ENCODE measurements at regions not wholly inside any gene's neighbourhood (a gene's known extent, or its start where the extent isn't known, plus 50 kb on each side); places are given as distances from the start of the nearest gene placed in this dataset.

DNA sequence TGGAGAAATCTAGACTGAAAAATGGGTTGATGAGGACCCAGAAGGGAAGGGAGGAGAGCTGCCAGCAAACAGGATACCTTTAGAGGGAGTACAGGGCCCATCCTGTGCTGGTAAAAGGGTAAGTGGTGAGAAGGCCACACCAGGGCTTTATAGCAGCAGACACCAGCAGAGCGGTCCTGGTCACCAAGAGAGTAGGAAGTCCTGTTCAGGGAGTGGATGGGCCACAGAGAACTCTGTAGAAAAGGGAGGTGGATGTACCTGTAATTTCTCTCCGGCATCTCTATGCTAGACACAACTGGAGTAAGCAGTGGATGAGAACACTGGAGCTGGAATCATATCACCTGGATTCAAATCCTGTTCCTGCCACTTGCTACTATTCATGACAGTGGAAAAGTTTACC is 867.2 kb downstream of the CCSER2 start:
- Histone ChIP-seq H3K27ac (no peak overlapping the region), H3K9me3 (no peaks in the 10 kb centered on the region), H3K27me3 (ENCODE audit: low read depth) (no peaks in the 10 kb centered on the region), H3K4me1 (no peaks in the 10 kb centered on the region), H3K36me3 (no peaks in the 10 kb centered on the region), H3K4me3 (no peak overlapping the region)
- DNase-seq, result no peak
- no peak for TF ChIP-seq CTCF (IDR thresholded peaks at IDR 0.05)
- ATAC-seq, result no peak
- intact Hi-C loops (cut with DNase I), result no loop called here

- no peak for TF ChIP-seq CTCF (IDR thresholded peaks at IDR 0.05)
- no peak for DNase-seq
- no peaks in the 10 kb centered on the region for H3K4me1 ChIP-seq
- H3K27me3 ChIP-seq (ENCODE audit: low read depth), result no peaks in the 10 kb centered on the region
- no peaks in the 10 kb centered on the region for H3K36me3 ChIP-seq
- no peaks in the 10 kb centered on the region for H3K9me3 ChIP-seq
- H3K4me3 ChIP-seq, result no peak overlapping the region
- intact Hi-C loops (cut with DNase I), result no loop called here
- no peak overlapping the region for H3K27ac ChIP-seq
- ATAC-seq, result no peak
These were observed 876.4 kb downstream of the CCSER2 start for GRCh38 chr10:85204814-85205213.

GRCh38 chr10:85212526-85212925 is 884.1 kb downstream of the CCSER2 start:
- no peak for ATAC-seq
- Histone ChIP-seq H3K36me3 (no peaks in the 10 kb centered on the region), H3K27ac (no peak overlapping the region), H3K9me3 (no peaks in the 10 kb centered on the region), H3K4me1 (no peaks in the 10 kb centered on the region), H3K27me3 (ENCODE audit: low read depth) (no peaks in the 10 kb centered on the region), H3K4me3 (no peak overlapping the region)
- intact Hi-C loops (cut with DNase I), result no loop called here
- TF ChIP-seq CTCF (IDR thresholded peaks at IDR 0.05), result no peak
- DNase-seq, result no peak

DNA sequence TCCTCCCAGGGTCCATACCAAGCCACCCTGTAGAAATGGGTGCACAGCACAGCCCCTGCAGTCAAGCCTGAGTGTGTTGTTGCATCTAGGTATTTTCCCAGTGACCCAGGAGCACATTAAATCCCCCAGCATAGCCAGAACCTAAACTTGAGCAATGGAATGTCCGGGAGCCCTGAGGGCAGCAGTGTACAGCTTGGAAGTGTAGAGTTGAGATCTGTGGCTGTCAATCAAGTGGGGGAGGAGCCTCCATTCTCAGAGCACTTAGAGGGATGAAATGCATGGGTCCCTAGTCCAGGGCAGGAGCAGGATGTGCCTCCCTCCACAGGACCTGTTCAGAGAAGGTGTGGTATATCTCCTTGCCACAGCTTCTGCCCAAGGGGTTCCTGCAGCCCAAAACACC is 885.1 kb downstream of the CCSER2 start:
- Histone ChIP-seq H3K27ac (no peak overlapping the region), H3K36me3 (no peaks in the 10 kb centered on the region), H3K4me3 (no peak overlapping the region), H3K27me3 (ENCODE audit: low read depth) (no peaks in the 10 kb centered on the region), H3K9me3 (no peaks in the 10 kb centered on the region), H3K4me1 (no peaks in the 10 kb centered on the region)
- intact Hi-C loops (cut with DNase I), result no loop called here
- DNase-seq (no peak), ATAC-seq (no peak)
- no peak for TF ChIP-seq CTCF (IDR thresholded peaks at IDR 0.05)

- no peaks in the 10 kb centered on the region for H3K9me3 ChIP-seq
- H3K27me3 ChIP-seq (ENCODE audit: low read depth), result no peaks in the 10 kb centered on the region
- no peak overlapping the region for H3K27ac ChIP-seq
- H3K4me1 ChIP-seq, result no peaks in the 10 kb centered on the region
- no peaks in the 10 kb centered on the region for H3K36me3 ChIP-seq
- intact Hi-C loops (cut with DNase I), result no loop called here
- ATAC-seq, result no peak
- DNase-seq, result no peak
- no peak for TF ChIP-seq CTCF (IDR thresholded peaks at IDR 0.05)
- H3K4me3 ChIP-seq, result no peak overlapping the region
These were observed 893.9 kb downstream of the CCSER2 start for GRCh38 chr10:85222300-85222699.

- no peak for ATAC-seq
- no peak for TF ChIP-seq CTCF (IDR thresholded peaks at IDR 0.05)
These were observed 896.1 kb downstream of the CCSER2 start for GRCh38 chr10:85224366-85224940.

More at GRCh38 chr10:85224366-85224940, 896.1 kb downstream of the CCSER2 start:
- Histone ChIP-seq H3K27me3 (ENCODE audit: low read depth) (no peaks in the 10 kb centered on the region), H3K4me1 (no peaks in the 10 kb centered on the region), H3K4me3 (no peak overlapping the region), H3K27ac (no peak overlapping the region), H3K36me3 (no peaks in the 10 kb centered on the region), H3K9me3 (no peaks in the 10 kb centered on the region)
- DNase-seq, result no peak
- intact Hi-C loops (cut with DNase I), result no loop called here

Data from lower lobe of right lung (tissue), 2 donors.